Fibroblast of skin of back (primary cell): ENCODE measurements at regions not wholly inside any gene's neighbourhood (a gene's known extent, or its start where the extent isn't known, plus 50 kb on each side); places are given as distances from the start of the nearest gene placed in this dataset.

Experiments
- DNase-seq: peaks from one replicate; pipeline ENCODE4 v3.0.0-alpha.2; 2013

- no peak for DNase-seq
Measured at GRCh38 chr2:204109681-204110080, 173.1 kb downstream of the ICOS start.

- peak; percentile 48 for DNase-seq
Measured at GRCh38 chr2:204110338-204110741, 173.8 kb downstream of the ICOS start.

DNA sequence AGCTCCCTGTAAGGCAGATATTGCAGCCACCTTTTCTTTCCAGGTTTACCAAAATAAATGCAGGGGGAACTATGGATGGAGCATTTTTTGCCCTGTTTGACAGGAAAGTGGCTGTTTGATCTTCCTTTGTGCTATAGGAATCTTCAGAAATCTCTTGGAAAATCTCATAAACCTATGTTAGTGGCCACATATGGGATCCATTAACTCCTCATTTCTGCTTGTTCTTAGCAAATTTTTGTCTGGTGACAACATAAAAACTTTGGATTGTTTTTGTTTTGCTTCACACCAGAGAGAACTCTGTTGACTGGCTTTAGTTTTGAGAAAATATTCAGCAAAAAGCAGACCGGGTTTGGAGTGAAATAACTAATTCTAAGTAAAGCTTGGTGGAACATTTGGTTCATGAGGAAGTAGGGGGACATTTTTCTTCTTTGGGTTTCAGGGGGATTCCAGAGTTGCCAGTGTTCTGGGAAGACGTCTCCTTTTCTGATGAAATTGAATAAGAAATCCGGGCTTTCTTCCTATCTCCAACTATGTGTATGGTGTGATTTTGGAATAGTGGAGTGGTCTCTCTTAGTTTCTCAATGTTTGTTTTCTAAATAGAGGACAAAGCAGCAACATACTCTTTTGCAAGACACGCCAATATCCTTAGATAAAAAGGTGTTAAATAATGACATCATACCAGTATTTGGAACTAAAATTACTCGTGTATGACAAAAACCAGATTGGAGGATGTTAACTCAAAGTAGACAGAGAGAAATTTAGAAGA, 174.4 kb downstream of the ICOS start:
- DNase-seq, result peak; percentile 67

- DNase-seq, result no peak
Measured at GRCh38 chr2:204112084-204112770, 175.7 kb downstream of the ICOS start.

DNA sequence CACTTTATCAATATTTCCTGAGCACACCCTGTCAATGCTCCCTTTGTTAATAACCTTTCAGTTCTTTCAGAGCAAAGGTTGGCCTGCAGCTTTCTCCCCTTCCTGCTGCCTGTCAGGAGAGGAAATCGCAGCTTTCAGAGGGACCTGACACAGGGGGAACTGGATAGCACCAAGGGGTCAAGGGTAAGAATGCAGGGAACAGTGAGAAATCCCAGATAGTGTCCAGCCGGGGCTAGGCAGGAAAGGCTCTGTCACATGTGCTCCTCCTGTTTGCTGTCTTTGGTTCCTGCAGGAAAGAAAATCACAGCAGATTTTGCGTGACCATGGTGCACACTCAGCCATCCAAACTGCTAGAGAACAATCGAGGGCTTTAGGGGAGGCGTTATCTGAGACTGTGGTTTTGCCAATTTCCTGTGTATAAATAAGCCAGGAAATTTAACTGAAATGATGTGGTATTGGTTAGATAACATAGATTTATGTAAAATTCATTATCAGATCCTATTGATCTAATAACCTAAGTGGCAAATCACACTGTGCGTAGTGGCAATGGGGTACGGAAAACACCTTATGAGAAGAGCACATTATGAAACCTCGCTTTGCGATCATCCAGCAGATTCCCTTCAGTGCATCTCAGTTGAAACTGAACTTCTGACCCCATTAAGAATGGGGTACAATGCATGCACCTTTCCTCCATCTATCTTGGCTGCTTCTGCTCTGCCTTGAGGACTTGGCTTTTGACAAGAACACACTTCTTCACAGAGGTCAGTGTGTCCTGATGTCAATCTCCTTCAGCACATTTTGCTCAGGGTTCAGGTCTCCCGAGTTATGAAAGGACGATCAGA, 178.0 kb downstream of the ICOS start:
- no peak for DNase-seq

- DNase-seq, result no peak
Measured at GRCh38 chr2:204115137-204116056, 178.8 kb downstream of the ICOS start.

DNA sequence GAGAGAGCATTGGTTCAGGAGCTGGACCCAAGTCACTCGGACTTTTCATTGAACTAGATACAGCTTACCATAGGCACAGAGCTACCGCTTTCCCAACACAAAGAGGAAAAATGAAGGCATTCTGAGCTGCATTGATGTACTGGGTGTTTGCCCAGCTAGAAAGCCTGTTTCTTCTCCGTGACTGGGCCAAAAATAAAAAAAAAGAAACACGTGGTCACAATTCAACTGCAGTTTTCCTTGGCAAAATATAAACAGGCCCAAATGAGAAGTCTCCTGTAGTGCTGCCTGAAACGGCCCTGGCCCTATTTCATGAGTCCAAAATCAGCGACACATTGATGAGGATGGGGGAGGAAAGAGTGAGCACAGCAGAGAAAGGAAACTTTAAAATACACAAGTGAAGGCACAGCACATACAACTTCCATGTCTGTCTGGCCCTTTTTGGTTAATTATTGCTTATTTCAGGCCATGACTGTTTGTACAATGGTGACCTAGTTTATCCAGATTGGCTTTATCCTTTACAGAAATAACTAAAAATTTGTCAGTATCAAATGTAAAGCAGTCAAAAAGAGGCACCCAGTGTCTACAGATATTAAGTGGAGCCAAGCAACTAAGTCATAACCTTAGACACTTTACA, 179.7 kb downstream of the ICOS start:
- DNase-seq, result no peak

DNA sequence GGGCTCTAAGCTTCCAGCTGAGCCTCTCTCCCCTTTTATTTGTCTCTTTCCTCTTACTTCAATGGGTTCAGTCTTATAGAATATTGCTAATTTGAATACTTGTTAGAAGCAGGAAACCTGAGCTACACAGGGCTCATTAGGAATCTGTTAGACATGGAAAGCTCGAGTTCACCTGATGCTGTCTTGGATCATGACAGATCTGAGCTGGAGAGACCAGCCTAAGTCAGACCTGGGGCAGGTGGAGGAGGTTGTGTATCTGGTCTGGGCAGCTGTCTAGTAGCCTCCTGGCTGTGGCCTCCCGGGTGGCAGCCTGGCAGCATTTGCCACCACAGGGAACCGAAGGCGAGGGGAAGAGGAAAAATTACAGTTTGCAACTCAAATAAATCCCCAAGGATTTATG, 185.9 kb downstream of the ICOS start:
- DNase-seq, result no peak

GRCh38 chr2:204124140-204124750, 187.7 kb downstream of the ICOS start:
- no peak for DNase-seq

DNA sequence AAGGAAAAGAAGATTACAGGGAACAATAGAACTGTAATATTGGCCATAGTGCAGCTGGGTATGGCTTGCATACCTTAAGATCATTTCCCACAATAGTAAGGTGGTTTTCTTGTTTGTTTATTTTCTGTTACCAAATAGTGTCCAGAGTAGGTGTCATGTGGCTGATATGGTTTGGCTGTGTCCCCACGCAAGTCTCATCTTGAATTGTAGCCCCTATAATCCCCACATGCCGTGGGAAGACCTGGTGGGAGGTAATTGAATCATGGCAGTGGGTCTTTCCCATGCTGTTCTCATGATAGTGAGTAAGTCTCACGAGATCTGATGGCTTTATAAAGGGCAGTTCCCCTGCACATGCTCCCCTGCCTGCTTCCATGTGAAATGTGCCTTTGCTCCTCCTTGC, 190.1 kb downstream of the ICOS start:
- no peak for DNase-seq

DNA sequence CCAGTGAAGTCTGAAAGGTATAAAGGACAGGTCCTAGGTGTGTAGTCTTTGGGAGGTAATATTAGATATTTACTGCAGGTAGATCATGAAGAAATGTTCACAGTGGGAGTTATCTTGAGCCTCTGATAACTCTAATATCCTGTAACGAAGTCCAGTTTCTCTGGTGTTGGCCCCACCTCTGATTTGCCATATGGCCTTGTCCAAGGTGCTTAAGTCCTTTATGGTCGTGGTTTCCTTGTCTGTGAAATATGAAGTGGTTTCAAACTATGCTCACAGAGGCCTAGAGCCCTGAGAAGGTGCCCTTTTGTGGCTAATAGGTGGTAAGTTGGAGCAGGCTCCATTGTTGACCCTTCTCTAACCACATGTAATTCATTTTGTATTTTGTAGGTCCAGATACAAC, 190.7 kb downstream of the ICOS start:
- peak; percentile 17 for DNase-seq

DNA sequence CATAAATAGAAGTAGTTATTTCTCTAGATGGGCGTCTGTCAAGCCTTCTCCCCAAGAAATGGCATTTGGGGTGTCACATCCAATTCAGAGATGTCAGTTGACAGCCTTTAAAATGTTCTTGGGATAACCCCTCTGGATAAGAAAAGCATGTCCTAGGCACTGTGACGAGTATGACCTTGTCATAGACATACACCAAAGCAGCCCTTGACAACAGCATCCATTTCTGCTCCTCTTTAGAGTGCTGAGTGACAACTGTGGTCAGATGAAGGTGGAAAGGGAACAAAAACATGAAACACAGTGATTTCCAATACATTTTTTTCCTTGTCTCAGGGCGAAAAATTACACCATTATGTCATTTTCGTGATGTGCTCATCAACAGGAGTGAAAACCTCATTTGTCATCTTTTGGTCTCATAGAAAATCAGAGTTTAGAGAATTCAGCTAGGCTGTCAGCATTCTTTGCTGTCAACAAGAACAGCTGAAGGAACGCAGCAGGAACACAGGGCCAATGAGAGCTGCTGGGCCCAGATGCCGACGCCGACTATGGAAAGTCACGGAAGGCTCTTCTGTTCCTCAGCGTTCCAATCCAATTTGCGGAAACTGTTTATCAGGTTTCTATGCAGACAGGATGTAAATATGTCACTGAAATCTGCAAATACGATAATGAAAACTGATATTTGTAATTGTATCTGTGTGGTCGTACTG, 193.2 kb downstream of the ICOS start:
- DNase-seq, result no peak

GRCh38 chr2:204131621-204132020, 195.1 kb downstream of the ICOS start:
- no peak for DNase-seq

GRCh38 chr2:204133476-204133875, 196.9 kb downstream of the ICOS start:
- DNase-seq, result no peak

- DNase-seq, result no peak
Measured at GRCh38 chr2:204134421-204134820, 197.9 kb downstream of the ICOS start.

DNA sequence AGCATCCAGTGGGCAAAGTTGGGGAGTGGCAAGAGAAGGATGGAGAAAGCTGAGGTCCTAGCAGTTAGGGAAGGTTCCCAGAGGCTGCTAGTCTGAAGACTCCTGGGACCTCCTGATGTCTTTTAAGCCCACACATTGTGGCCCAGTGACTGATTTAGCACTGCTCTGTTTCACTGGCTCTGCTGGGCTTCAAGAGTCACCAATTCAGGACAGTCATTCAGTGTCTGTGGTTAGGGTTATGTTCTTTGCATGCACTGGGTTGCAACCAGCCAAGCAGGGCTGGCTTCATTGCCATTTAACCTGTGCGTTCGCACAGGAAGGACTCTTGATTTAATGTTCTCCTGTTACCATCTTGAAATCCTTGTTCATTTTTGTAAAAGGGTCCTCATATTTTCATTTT, 199.2 kb downstream of the ICOS start:
- DNase-seq, result no peak

- no peak for DNase-seq
Measured at GRCh38 chr2:204138206-204138605, 201.6 kb downstream of the ICOS start.

DNA sequence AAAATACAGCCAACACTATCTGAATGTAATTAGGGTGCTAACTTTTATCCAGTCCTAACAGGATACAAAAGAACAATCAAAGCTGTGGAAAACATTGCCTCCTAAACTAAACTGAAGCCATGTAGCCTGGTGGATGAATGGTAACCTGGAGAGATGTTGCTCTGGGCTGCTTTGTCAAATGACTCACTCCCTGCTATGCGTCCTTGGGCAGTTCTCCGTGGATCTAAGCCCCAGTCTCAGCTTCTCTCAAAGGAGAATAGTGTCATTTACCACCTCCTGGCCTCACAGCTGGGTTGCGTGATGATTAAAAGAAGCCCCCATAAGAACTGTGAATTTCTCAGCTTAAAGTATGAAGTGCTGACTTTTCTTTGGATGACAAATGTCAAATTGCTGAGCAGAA, 203.7 kb downstream of the ICOS start:
- DNase-seq, result no peak

GRCh38 chr2:204143216-204144014, 206.9 kb downstream of the ICOS start:
- no peak for DNase-seq

DNA sequence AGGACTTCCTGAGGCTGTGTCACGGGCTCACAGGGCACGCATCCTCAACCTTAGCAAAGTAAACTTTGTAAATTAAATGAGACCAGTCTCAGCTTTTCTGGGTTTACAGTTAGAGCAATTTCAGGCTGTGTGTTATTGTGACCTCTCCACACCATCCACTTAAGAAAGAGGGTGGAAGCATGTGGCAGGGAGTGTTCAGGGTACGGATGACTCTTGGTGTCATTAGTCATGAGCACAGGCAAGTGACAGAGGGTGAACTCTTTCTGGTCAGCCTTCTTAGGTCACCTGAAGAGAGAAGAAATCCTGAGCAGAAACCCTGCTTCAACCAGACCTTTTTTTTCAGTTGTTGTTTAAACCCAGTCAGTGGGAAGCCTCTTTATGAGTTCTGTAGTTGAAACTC, 207.9 kb downstream of the ICOS start:
- DNase-seq, result no peak
